ENCODE measurements at regions not wholly inside any gene's neighbourhood (a gene's known extent, or its start where the extent isn't known, plus 50 kb on each side); places are given as distances from the start of the nearest gene placed in this dataset.

DNA sequence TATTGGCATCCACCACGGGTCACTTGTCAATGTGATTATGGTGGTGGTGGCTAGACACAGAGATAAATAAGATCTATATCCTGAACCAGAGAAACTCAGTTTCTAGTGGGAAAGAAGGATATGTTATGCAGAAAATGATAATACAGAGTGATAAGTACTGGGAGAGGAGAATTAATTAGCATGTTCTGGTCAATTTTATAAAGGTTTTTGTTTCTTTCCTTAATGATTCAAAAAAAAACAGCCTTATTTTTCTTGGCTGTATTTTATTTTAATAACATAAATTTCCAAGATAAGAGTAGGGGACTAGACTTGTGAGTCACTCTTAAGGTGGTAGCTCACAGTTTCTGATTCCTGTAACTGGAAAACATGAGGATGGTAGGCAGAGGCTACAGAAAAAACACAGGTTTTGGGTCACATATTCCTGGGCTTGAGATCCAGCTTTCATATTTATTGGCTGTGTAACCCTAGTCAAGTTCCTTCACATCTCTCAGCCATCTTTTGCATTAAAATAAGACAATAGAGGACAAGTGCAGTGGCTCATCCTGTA, 350.3 kb upstream of the RPS23 start:
- Histone ChIP-seq H3K9ac (replicated peaks in 1 of 4; ENCODE audit: extremely low read depth in 1 of 4, low read depth in 3 of 4, low read length in 3 of 4) (no peak overlapping the region), H4K8ac (ENCODE audit: extremely low read depth, insufficient read depth, low read length) (no peak overlapping the region), H4K91ac (replicated peaks; ENCODE audit: insufficient read length, low read length) (no peak overlapping the region), H2AK5ac (ENCODE audit: low read depth, low read length) (no peak overlapping the region), H3K79me2 (ENCODE audit: control insufficient read depth in 1 of 2, insufficient read depth in 2 of 2, low read length in 2 of 2) (no peaks in the 10 kb centered on the region), H2BK5ac (ENCODE audit: low read depth, low read length) (no peak overlapping the region), H3K23ac (ENCODE audit: insufficient read length) (no peak overlapping the region), H3K4ac (replicated peaks; ENCODE audit: insufficient read length, low read depth, low read length) (no peak overlapping the region), H2BK15ac (ENCODE audit: low read length) (no peak overlapping the region), H3K4me1 (replicated peaks in 1 of 4; ENCODE audit: control insufficient read depth in 3 of 4, insufficient read depth in 4 of 4, low read length in 3 of 4) (no peaks in the 10 kb centered on the region), H4K20me1 (replicated peaks in 1 of 2; ENCODE audit: control insufficient read depth in 1 of 2, insufficient read depth in 2 of 2, low read length in 2 of 2) (no peaks in the 10 kb centered on the region), H4K5ac (ENCODE audit: insufficient read length, low read depth, low read length) (no peak overlapping the region), H2BK12ac (ENCODE audit: low read depth, low read length) (no peak overlapping the region), H3K4me3 (ENCODE audit: extremely low read depth in 1 of 4, insufficient read depth in 2 of 4, low read depth in 3 of 4, low read length in 4 of 4) (no peak overlapping the region), H3K79me1 (ENCODE audit: low read depth, low read length) (no peaks in the 10 kb centered on the region), H3K18ac (ENCODE audit: extremely low read depth, low read length) (no peak overlapping the region), H3K23me2 (ENCODE audit: low read depth, low read length) (no peaks in the 10 kb centered on the region), H3K27ac (ENCODE audit: low read depth, low read length) (no peak overlapping the region), H2BK120ac (replicated peaks; ENCODE audit: low read depth, low read length) (no peak overlapping the region), H3K27me3 (replicated peaks in 1 of 4; ENCODE audit: control insufficient read depth in 3 of 4, extremely low read depth in 1 of 4, insufficient read depth in 3 of 4, low read length in 3 of 4) (no peaks in the 10 kb centered on the region), H3K36me3 (ENCODE audit: control insufficient read depth in 2 of 4, insufficient read depth in 4 of 4, low read length in 3 of 4) (no peaks in the 10 kb centered on the region), H3K56ac (replicated peaks; ENCODE audit: insufficient read length, low read depth, low read length) (no peak overlapping the region), H3K14ac (ENCODE audit: insufficient read length) (no peak overlapping the region), H2BK20ac (ENCODE audit: low read length) (no peak overlapping the region), H3K9me3 (ENCODE audit: insufficient read depth in 2 of 2, low read depth in 1 of 2, low read length in 1 of 2) (no peaks in the 10 kb centered on the region), H2AFZ (ENCODE audit: low read length) (no peak overlapping the region), H3K4me2 (ENCODE audit: insufficient read depth in 1 of 2, low read depth in 2 of 2, low read length in 2 of 2) (no peak overlapping the region)
- no peak for TF ChIP-seq EP300 (IDR thresholded peaks at IDR 0.05; ENCODE audit: borderline replicate concordance in 1 of 2, low read depth in 2 of 2, low read length in 2 of 2)
- no peak for TF ChIP-seq NANOG (IDR thresholded peaks at IDR 0.05; ENCODE audit: insufficient read depth, low read depth, low read length, poor library complexity, severe bottlenecking)
- TF ChIP-seq CEBPB (IDR thresholded peaks at IDR 0.05; ENCODE audit: low read depth, low read length) = no peak
- TF ChIP-seq SP2 (IDR thresholded peaks at IDR 0.05; ENCODE audit: low read length) = no peak
- TF ChIP-seq BRCA1 (IDR thresholded peaks at IDR 0.05; ENCODE audit: low read depth, low read length) = no peak
- TF ChIP-seq CBX5 (IDR thresholded peaks at IDR 0.05; ENCODE audit: low read depth, low read length) = no peak
- no peak for TF ChIP-seq CBX8 (IDR thresholded peaks at IDR 0.05; ENCODE audit: borderline replicate concordance, low read depth, low read length)
- no peak for TF ChIP-seq HDAC2 (IDR thresholded peaks at IDR 0.05; ENCODE audit: borderline replicate concordance in 1 of 2, low read depth in 2 of 2, low read length in 2 of 2)
- TF ChIP-seq MAFK (IDR thresholded peaks at IDR 0.05; ENCODE audit: low read depth, low read length) = no peak
- no peak for TF ChIP-seq RAD21 (IDR thresholded peaks at IDR 0.05 in 1 of 2, conservative IDR thresholded peaks at IDR 0.05 in 1 of 2; ENCODE audit: low read depth in 2 of 2, low read length in 2 of 2)
- ChIA-PET POLR2A (ENCODE audit: partially characterized antibody) (no interaction called here), CTCF (ENCODE audit: partially characterized antibody) (interaction anchor here (1.4 kb wide), 1 partner anchor 276 kb away, joined by 3 read pairs; no protein-coding TSS in a partner anchor)
- no peak for FAIRE-seq
- 94% methylated on average over 1 of the region's 1 CpG; no CpG with 5 or more reads in 1 of the 2 experiments for WGBS, 2 experiments (ENCODE audit: extremely low coverage in 1 of 2, insufficient coverage in 1 of 2, insufficient read length in 1 of 2, insufficient replicate concordance in 2 of 2, low coverage in 1 of 2, low lambda C conversion rate in 2 of 2, missing lambda C conversion rate in 1 of 2)
- no peak for DNase-seq (ENCODE audit: low read depth in 1 of 2, low spot score in 2 of 2)

All from H1 (cell line).